ENCODE measurements at regions not wholly inside any gene's neighbourhood (a gene's known extent, or its start where the extent isn't known, plus 50 kb on each side); places are given as distances from the start of the nearest gene placed in this dataset.
"Not testable (repeated sequence)": the region's sequence is repeated elsewhere in the genome, so short reads cannot be mapped to it uniquely, and the experiment has no call there.

GRCh38 chrX:116306218-116306617 lies 130.2 kb upstream of the SLC6A14 start:
- DNase-seq, result no peak
- TF ChIP-seq, protein P1, sequence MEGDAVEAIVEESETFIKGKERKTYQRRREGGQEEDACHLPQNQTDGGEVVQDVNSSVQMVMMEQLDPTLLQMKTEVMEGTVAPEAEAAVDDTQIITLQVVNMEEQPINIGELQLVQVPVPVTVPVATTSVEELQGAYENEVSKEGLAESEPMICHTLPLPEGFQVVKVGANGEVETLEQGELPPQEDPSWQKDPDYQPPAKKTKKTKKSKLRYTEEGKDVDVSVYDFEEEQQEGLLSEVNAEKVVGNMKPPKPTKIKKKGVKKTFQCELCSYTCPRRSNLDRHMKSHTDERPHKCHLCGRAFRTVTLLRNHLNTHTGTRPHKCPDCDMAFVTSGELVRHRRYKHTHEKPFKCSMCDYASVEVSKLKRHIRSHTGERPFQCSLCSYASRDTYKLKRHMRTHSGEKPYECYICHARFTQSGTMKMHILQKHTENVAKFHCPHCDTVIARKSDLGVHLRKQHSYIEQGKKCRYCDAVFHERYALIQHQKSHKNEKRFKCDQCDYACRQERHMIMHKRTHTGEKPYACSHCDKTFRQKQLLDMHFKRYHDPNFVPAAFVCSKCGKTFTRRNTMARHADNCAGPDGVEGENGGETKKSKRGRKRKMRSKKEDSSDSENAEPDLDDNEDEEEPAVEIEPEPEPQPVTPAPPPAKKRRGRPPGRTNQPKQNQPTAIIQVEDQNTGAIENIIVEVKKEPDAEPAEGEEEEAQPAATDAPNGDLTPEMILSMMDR (IDR thresholded peaks at IDR 0.05; ENCODE audit: partially characterized antibody, unreplicated experiment), result no peak
- Mint-ChIP-seq H3K27ac (ENCODE audit: unreplicated experiment) (no peak overlapping the region), H3K4me3 (ENCODE audit: unreplicated experiment) (no peak overlapping the region), H3K27me3 (ENCODE audit: unreplicated experiment) (no peaks in the 10 kb centered on the region), H3K36me3 (ENCODE audit: unreplicated experiment) (no peaks in the 10 kb centered on the region), H3K4me1 (ENCODE audit: low read depth, unreplicated experiment) (no peaks in the 10 kb centered on the region), H3K9me3 (ENCODE audit: unreplicated experiment) (no peaks in the 10 kb centered on the region)

- Mint-ChIP-seq H3K9me3 (ENCODE audit: unreplicated experiment) (no peaks in the 10 kb centered on the region), H3K27ac (ENCODE audit: unreplicated experiment) (no peak overlapping the region), H3K4me1 (ENCODE audit: low read depth, unreplicated experiment) (no peaks in the 10 kb centered on the region), H3K36me3 (ENCODE audit: unreplicated experiment) (no peaks in the 10 kb centered on the region), H3K27me3 (ENCODE audit: unreplicated experiment) (no peaks in the 10 kb centered on the region), H3K4me3 (ENCODE audit: unreplicated experiment) (no peak overlapping the region)
- peak; percentile 15 for DNase-seq
- TF ChIP-seq, protein P1 (IDR thresholded peaks at IDR 0.05; ENCODE audit: partially characterized antibody, unreplicated experiment), result no peak
Measured at GRCh38 chrX:116317409-116317808, 119.0 kb upstream of the SLC6A14 start.

GRCh38 chrX:116318672-116319071 lies 117.7 kb upstream of the SLC6A14 start:
- Mint-ChIP-seq H3K27ac (ENCODE audit: unreplicated experiment) (no peak overlapping the region), H3K4me3 (ENCODE audit: unreplicated experiment) (no peak overlapping the region), H3K27me3 (ENCODE audit: unreplicated experiment) (no peaks in the 10 kb centered on the region), H3K4me1 (ENCODE audit: low read depth, unreplicated experiment) (no peaks in the 10 kb centered on the region), H3K9me3 (ENCODE audit: unreplicated experiment) (no peaks in the 10 kb centered on the region), H3K36me3 (ENCODE audit: unreplicated experiment) (no peaks in the 10 kb centered on the region)
- TF ChIP-seq, protein P1 (IDR thresholded peaks at IDR 0.05; ENCODE audit: partially characterized antibody, unreplicated experiment), result no peak
- no peak for DNase-seq

DNA sequence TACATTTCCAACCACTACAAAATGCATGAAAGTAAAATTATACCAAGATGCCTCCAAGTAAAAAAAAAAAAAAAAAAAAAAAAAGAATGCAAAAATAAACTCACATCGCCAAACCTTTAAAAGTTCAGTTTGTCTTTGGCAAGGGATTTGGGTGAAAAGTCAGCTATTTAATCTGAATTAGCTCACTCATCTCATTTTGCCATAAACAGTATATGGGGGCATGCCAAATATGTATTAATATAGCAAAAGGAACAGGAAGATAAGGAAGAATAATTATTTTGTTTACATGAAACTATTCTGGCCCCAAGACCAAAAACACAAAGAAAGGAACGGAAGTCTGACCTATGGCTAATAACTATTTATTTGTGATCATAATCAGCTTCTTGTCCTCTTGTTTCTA lies 114.7 kb upstream of the SLC6A14 start:
- no peak for DNase-seq
- Mint-ChIP-seq H3K9me3 (ENCODE audit: unreplicated experiment) (no peaks in the 10 kb centered on the region), H3K36me3 (ENCODE audit: unreplicated experiment) (no peaks in the 10 kb centered on the region), H3K27me3 (ENCODE audit: unreplicated experiment) (no peaks in the 10 kb centered on the region), H3K27ac (ENCODE audit: unreplicated experiment) (no peak overlapping the region), H3K4me3 (ENCODE audit: unreplicated experiment) (no peak overlapping the region), H3K4me1 (ENCODE audit: low read depth, unreplicated experiment) (no peaks in the 10 kb centered on the region)
- TF ChIP-seq, protein P1 (IDR thresholded peaks at IDR 0.05; ENCODE audit: partially characterized antibody, unreplicated experiment), result no peak

DNA sequence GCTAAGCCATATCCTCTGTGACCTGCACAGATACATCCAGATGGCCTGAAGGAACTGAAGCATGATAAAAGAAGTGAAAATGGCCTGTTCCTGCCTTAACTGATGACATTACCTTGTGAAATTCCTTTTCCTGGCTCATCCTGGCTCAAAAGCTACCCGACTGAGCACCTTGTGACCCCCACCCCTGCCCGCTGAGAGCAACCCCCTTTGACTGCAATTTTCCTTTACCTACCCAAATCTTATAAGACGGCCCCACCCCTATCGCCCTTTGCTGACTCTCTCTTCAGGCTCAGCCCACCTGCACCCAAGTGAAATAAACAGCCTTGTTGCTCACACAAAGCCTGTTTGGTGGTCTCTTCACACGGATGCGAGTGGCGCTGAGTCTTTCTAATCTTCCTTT lies 104.4 kb upstream of the SLC6A14 start:
- H3K4me1 Mint-ChIP-seq (ENCODE audit: low read depth, unreplicated experiment); H3K27ac Mint-ChIP-seq (ENCODE audit: unreplicated experiment); DNase-seq; H3K9me3 Mint-ChIP-seq (ENCODE audit: unreplicated experiment); H3K4me3 Mint-ChIP-seq (ENCODE audit: unreplicated experiment); H3K27me3 Mint-ChIP-seq (ENCODE audit: unreplicated experiment); H3K36me3 Mint-ChIP-seq (ENCODE audit: unreplicated experiment): not testable (repeated sequence)

GRCh38 chrX:116334797-116335196 lies 101.6 kb upstream of the SLC6A14 start:
- H3K9me3 Mint-ChIP-seq (ENCODE audit: unreplicated experiment); H3K27ac Mint-ChIP-seq (ENCODE audit: unreplicated experiment); DNase-seq; H3K27me3 Mint-ChIP-seq (ENCODE audit: unreplicated experiment); H3K4me1 Mint-ChIP-seq (ENCODE audit: low read depth, unreplicated experiment); H3K36me3 Mint-ChIP-seq (ENCODE audit: unreplicated experiment); H3K4me3 Mint-ChIP-seq (ENCODE audit: unreplicated experiment): not testable (repeated sequence)
